ENCODE measurements at regions not wholly inside any gene's neighbourhood (a gene's known extent, or its start where the extent isn't known, plus 50 kb on each side); places are given as distances from the start of the nearest gene placed in this dataset.

DNA sequence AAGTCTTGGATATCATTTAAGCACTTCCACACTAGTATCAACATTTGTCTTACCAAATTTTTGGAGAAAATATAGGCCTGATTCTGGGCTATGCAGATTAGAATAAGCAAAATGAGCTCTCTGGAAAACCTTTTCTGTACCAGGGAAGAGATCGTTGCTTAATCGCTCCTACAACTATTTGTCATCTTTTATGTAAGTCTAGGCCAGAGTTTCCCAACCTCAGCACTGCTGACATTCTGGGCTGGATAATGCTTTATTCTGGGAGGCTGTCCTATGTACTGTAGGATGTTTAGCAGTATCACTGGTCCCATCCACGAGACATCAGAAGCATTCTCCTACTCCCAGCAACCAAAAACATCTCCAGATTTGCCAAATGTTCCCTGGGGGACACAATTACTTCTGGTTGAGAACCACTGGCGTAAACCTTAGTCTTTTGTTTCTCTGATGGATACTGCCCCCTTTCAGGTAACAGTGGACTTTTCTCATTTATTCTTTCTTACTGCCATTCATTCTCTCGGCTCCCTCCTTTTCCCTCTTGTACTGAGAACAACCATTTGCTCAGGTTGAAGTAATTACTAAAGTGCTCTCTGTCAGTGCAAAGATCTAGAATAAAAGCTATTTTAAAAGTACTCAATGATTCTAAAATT, 316.9 kb upstream of the E2F7 start:
- TF ChIP-seq YY1 (IDR thresholded peaks at IDR 0.05; ENCODE audit: insufficient read depth, insufficient read length): no peak
- TF ChIP-seq ZNF274 (IDR thresholded peaks at IDR 0.05; ENCODE audit: low read depth, low read length): no peak

All from NT2/D1 (cell line).